Thyroid gland (tissue), 4 donors: ENCODE measurements at regions not wholly inside any gene's neighbourhood (a gene's known extent, or its start where the extent isn't known, plus 50 kb on each side); places are given as distances from the start of the nearest gene placed in this dataset.

Experiments
- POLR2A ChIP-seq, 2 donors: fragments of 450-650 bp; IDR thresholded peaks; one replicate each; pipeline ENCODE4 v1.6.1; 2017; ENCODE audit warnings: antibody characterized with exemption in 2 of 2, mild to moderate bottlenecking in 2 of 2, moderate library complexity in 1 of 2
- TF ChIP-seq, protein P1 (sequence below), 6 experiments: fragments of 200-600 bp in 3 of 6; fragments of 450-650 bp in 3 of 6; sonication (generic) in 3 of 6; IDR thresholded peaks; one replicate each; pipeline ENCODE4 v1.5.1; 2016 to 2019; ENCODE audit warnings: antibody characterized with exemption in 6 of 6, mild to moderate bottlenecking in 2 of 6, inconsistent platforms in 1 of 6, moderate library complexity in 1 of 6

- TF ChIP-seq, protein P1, sequence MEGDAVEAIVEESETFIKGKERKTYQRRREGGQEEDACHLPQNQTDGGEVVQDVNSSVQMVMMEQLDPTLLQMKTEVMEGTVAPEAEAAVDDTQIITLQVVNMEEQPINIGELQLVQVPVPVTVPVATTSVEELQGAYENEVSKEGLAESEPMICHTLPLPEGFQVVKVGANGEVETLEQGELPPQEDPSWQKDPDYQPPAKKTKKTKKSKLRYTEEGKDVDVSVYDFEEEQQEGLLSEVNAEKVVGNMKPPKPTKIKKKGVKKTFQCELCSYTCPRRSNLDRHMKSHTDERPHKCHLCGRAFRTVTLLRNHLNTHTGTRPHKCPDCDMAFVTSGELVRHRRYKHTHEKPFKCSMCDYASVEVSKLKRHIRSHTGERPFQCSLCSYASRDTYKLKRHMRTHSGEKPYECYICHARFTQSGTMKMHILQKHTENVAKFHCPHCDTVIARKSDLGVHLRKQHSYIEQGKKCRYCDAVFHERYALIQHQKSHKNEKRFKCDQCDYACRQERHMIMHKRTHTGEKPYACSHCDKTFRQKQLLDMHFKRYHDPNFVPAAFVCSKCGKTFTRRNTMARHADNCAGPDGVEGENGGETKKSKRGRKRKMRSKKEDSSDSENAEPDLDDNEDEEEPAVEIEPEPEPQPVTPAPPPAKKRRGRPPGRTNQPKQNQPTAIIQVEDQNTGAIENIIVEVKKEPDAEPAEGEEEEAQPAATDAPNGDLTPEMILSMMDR (IDR thresholded peaks at IDR 0.05) = no peak
- TF ChIP-seq POLR2A (IDR thresholded peaks at IDR 0.05) = no peak
Observed at GRCh38 chr1:22252251-22252650, 109.4 kb upstream of the WNT4 start.
